ENCODE measurements at regions not wholly inside any gene's neighbourhood (a gene's known extent, or its start where the extent isn't known, plus 50 kb on each side); places are given as distances from the start of the nearest gene placed in this dataset.
"Not testable (repeated sequence)": the region's sequence is repeated elsewhere in the genome, so short reads cannot be mapped to it uniquely, and the experiment has no call there.

GRCh38 chr4:52204921-52205320, 153.8 kb downstream of the SPATA18 start:
- TF ChIP-seq, protein P1, sequence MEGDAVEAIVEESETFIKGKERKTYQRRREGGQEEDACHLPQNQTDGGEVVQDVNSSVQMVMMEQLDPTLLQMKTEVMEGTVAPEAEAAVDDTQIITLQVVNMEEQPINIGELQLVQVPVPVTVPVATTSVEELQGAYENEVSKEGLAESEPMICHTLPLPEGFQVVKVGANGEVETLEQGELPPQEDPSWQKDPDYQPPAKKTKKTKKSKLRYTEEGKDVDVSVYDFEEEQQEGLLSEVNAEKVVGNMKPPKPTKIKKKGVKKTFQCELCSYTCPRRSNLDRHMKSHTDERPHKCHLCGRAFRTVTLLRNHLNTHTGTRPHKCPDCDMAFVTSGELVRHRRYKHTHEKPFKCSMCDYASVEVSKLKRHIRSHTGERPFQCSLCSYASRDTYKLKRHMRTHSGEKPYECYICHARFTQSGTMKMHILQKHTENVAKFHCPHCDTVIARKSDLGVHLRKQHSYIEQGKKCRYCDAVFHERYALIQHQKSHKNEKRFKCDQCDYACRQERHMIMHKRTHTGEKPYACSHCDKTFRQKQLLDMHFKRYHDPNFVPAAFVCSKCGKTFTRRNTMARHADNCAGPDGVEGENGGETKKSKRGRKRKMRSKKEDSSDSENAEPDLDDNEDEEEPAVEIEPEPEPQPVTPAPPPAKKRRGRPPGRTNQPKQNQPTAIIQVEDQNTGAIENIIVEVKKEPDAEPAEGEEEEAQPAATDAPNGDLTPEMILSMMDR (conservative IDR thresholded peaks at IDR 0.05), result no peak
- TF ChIP-seq EZH2 (IDR thresholded peaks at IDR 0.05; ENCODE audit: low read depth), result no peak
- Histone ChIP-seq H3K4me1 (replicated peaks; ENCODE audit: insufficient read depth) (no peaks in the 10 kb centered on the region), H4K20me1 (ENCODE audit: insufficient read depth) (no peaks in the 10 kb centered on the region), H3K9me3 (ENCODE audit: insufficient read depth, low read depth) (no peaks in the 10 kb centered on the region), H2AFZ (no peak overlapping the region), H3K27ac (no peak overlapping the region), H3K79me2 (ENCODE audit: low read depth) (no peaks in the 10 kb centered on the region), H3K9me2 (ENCODE audit: insufficient read depth) (no peaks in the 10 kb centered on the region), H3K36me3 (ENCODE audit: low read depth) (no peaks in the 10 kb centered on the region), H3F3A (ENCODE audit: insufficient read depth, low read depth) (no peaks in the 10 kb centered on the region), H3K27me3 (ENCODE audit: insufficient read depth, low read depth) (no peaks in the 10 kb centered on the region), H3K4me2 (no peak overlapping the region), H3K4me3 (no peak overlapping the region)
- no peak for DNase-seq
- ChIA-PET POLR2A (ENCODE audit: unreplicated experiment) (no interaction called here), CTCF (no interaction called here)
- intact Hi-C loops (cut with micrococcal nuclease; ENCODE audit: unreplicated experiment), result no loop called here
- BruUV-seq (replicated peaks), result no TSS peak

DNA sequence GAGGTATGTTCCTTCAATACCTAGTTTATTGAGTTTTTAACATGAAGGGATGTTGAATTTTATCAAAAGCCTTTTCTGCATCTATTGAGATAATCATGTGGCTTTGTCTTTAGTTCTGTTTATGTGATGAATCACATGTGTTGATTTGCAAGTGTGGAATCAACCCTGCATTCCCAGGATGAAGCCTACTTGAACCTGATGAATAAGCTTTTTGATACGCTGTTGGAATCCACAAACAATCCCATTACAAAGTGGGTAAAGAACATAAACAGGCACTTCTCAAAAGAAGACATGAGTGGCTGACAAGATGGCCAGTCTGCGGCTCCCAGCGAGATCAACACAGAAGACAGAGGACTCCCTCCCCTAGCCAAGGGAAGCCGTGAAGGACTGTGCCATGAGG, 156.0 kb downstream of the SPATA18 start:
- H3K79me2 ChIP-seq (ENCODE audit: low read depth); DNase-seq; H3K9me2 ChIP-seq (ENCODE audit: insufficient read depth); BruUV-seq (replicated peaks); H3K36me3 ChIP-seq (ENCODE audit: low read depth); H3K4me1 ChIP-seq (replicated peaks; ENCODE audit: insufficient read depth); H3K27me3 ChIP-seq (ENCODE audit: insufficient read depth, low read depth); H3K27ac ChIP-seq; POLR2A ChIA-PET (ENCODE audit: unreplicated experiment); H3K9me3 ChIP-seq (ENCODE audit: insufficient read depth, low read depth); H4K20me1 ChIP-seq (ENCODE audit: insufficient read depth); H3F3A ChIP-seq (ENCODE audit: insufficient read depth, low read depth); H2AFZ ChIP-seq; H3K4me3 ChIP-seq; intact Hi-C loops (cut with micrococcal nuclease; ENCODE audit: unreplicated experiment); CTCF ChIA-PET; H3K4me2 ChIP-seq: not testable (repeated sequence)

DNA sequence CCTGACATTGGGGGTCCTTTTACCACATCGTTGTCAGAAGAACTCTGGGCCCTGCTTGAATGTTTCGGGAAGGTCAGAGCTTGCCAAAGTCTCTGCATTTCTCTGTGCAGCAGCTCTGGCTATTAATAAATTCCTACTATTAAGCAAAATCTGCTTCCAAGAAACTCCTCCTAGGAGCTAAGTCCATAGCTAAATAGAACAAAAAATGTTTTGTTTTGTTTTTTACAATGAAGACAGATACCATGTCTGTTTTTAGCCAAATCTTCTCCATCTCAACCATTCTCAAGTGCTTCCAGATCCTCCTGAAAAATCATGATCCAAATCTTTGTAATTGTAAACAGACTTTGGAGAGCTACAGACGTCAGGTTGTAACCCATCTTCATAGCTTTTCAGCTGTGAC, 161.6 kb downstream of the SPATA18 start:
- Histone ChIP-seq H3K9me2 (ENCODE audit: insufficient read depth) (no peaks in the 10 kb centered on the region), H3K4me2 (no peak overlapping the region), H3K36me3 (ENCODE audit: low read depth) (no peaks in the 10 kb centered on the region), H3F3A (ENCODE audit: insufficient read depth, low read depth) (no peaks in the 10 kb centered on the region), H4K20me1 (ENCODE audit: insufficient read depth) (no peaks in the 10 kb centered on the region), H3K4me3 (no peak overlapping the region), H3K27me3 (ENCODE audit: insufficient read depth, low read depth) (no peaks in the 10 kb centered on the region), H3K27ac (no peak overlapping the region), H3K9me3 (ENCODE audit: insufficient read depth, low read depth) (no peaks in the 10 kb centered on the region), H2AFZ (no peak overlapping the region), H3K79me2 (ENCODE audit: low read depth) (no peaks in the 10 kb centered on the region), H3K4me1 (replicated peaks; ENCODE audit: insufficient read depth) (no peaks in the 10 kb centered on the region)
- POLR2A ChIA-PET (ENCODE audit: unreplicated experiment), result no interaction called here
- DNase-seq, result no peak
- TF ChIP-seq, protein P1 (conservative IDR thresholded peaks at IDR 0.05), result no peak
- no peak for TF ChIP-seq EZH2 (IDR thresholded peaks at IDR 0.05; ENCODE audit: low read depth)
- CTCF ChIA-PET, result no interaction called here
- no TSS peak for BruUV-seq (replicated peaks)
- intact Hi-C loops (cut with micrococcal nuclease; ENCODE audit: unreplicated experiment), result no loop called here

GRCh38 chr4:52231526-52231925, 180.4 kb downstream of the SPATA18 start:
- POLR2A ChIA-PET (ENCODE audit: unreplicated experiment), result no interaction called here

More at GRCh38 chr4:52231526-52231925, 180.4 kb downstream of the SPATA18 start:
- no peaks in the 10 kb centered on the region for H4K20me1 ChIP-seq (ENCODE audit: insufficient read depth)
- no peaks in the 10 kb centered on the region for H3K27me3 ChIP-seq (ENCODE audit: insufficient read depth, low read depth)
- BruUV-seq (replicated peaks), result no TSS peak
- H2AFZ ChIP-seq, result no peak overlapping the region
- H3F3A ChIP-seq (ENCODE audit: insufficient read depth, low read depth), result no peaks in the 10 kb centered on the region
- CTCF ChIA-PET, result no interaction called here
- DNase-seq, result no peak
- H3K9me3 ChIP-seq (ENCODE audit: insufficient read depth, low read depth), result no peaks in the 10 kb centered on the region
- no peaks in the 10 kb centered on the region for H3K9me2 ChIP-seq (ENCODE audit: insufficient read depth)
- H3K27ac ChIP-seq, result no peak overlapping the region
- H3K79me2 ChIP-seq (ENCODE audit: low read depth), result no peaks in the 10 kb centered on the region
- no peak overlapping the region for H3K4me2 ChIP-seq
- no peaks in the 10 kb centered on the region for H3K4me1 ChIP-seq (replicated peaks; ENCODE audit: insufficient read depth)
- no peak for TF ChIP-seq EZH2 (IDR thresholded peaks at IDR 0.05; ENCODE audit: low read depth)
- TF ChIP-seq, protein P1 (conservative IDR thresholded peaks at IDR 0.05), result no peak
- intact Hi-C loops (cut with micrococcal nuclease; ENCODE audit: unreplicated experiment), result no loop called here
- no peak overlapping the region for H3K4me3 ChIP-seq
- H3K36me3 ChIP-seq (ENCODE audit: low read depth), result no peaks in the 10 kb centered on the region

Measured in PC-9 (cell line).